G401.6 (cell line): ENCODE measurements at regions not wholly inside any gene's neighbourhood (a gene's known extent, or its start where the extent isn't known, plus 50 kb on each side); places are given as distances from the start of the nearest gene placed in this dataset.
A peak's percentile ranks its signal among the peaks of the same experiment; 100 is the strongest.

Experiments
- FAIRE-seq: peaks from 2 replicates; lab custom pipeline; 2012; peaks lifted over from hg19 to GRCh38; lab: Jason Lieb, UNC

DNA sequence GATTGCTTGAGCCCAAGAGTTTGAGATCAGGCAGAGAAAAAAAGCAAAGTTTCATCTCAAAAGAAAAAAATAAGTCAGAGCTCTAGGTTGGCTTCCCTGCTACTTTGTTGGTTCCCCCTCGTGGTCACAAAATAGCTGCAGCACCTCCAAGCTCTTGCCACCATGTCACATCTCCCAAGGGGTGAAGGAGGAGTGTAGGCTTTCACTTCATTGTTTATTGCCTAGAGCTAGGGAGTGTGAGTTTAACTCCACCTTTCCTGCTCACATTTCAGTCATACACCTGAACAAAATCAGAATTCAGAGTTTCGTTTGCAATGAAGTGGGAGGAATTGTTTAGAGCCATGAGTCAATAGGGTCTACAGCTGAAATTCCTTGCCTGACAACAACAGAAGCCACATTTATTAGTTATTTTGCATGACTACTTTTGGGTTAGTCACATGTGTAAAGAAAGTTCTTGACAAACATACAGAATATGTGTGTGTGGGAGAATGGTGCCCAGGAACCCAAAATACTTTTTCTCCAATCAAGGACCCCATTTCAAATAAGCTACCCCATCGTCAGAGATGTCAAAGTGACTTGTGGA is 56.2 kb upstream of the UFL1 start:
- FAIRE-seq, result no peak

DNA sequence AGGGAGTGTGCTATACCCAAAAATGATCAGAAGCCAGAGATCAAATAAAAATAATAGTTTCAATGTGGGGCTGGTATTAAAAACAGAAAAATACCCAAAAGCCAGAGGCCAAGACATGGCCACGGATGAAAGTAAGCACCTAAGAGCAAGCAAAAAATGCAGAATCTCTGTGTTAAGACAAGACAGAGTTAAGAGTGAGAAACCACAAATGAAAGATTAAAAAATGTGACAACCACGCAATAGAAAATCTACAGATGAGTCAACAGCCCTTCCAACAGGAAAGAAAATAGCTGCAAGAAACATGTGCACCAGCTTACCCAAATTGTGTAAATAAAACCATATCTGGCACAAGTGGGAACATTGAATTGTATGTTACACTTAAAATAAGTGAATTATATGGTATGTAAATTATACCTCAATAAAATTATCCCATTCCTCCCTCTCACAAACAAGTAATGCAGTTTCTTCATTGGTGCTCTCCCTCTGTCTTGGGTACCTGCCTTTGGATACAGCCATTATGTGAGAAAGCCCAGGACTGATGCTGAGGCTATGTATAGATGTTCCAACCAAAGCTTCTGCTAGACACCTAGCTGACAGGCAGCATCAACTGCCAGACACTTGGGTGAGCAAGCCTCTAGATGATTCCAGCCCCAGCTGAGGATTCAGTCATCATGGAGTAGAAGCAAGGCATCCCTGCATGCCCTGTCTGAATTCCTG is 55.3 kb upstream of the UFL1 start:
- no peak for FAIRE-seq

DNA sequence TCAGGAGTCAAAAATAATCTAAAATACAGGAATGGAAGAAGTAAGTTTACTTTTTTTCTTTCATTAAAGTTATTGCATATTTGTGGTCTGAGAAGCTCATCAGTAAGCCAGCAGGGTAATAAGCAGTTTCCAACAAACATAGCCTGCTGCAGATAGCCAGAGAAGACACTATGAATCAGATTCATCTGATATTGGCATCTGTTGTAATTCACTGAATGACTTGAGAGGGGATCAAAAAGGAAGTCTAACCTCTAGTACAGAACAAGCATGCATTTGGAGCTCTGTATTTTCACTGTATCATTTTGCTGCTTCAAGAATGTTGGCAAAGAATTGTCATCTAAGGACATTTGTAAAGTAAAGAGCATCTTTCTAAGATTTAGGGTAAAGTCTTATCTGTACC is 53.8 kb upstream of the UFL1 start:
- FAIRE-seq, result no peak

DNA sequence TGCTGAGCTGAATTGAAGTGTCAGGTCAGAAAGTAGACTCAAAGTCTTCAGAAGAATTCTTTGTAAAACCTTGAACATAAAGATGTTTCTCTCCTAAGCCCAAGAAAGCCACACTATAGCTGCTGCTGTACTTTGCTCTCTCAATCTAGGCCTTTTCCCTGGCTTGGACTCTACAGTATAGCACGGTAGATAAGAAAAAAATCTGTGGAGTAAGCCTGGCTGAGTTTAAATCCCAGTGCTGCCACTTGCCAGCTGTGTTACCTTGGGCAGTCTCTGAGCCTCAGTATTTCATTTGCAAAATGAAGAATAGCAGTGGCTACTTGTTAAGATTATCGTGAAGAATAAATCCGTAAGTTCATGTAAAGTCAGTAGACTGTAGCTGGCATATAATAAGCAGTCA is 53.3 kb upstream of the UFL1 start:
- no peak for FAIRE-seq

DNA sequence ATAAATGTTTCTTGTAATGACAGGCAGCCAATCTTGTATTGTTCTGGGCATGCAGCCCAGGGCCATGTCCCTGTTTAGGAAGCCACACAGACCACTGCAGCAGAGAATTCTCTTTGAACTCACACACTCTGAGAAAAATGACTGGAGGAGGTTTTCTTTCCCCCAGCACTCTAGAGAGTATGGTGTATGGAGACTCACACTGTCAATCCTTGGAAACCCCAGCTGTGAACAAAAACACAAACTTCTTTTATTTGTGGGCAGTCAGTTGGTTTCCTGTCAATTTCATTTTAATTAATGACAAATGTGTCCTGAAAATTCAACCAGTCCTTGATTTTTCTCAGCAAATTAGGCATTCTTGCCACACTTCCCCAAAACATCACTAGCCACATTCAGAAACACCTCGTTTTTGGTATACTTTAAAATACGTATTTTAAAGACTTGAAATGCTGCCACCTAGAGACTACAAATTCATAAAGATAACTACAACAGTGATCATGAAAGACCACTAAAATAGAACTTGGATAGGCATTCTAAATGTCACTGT is 52.9 kb upstream of the UFL1 start:
- peak; percentile 91 for FAIRE-seq

DNA sequence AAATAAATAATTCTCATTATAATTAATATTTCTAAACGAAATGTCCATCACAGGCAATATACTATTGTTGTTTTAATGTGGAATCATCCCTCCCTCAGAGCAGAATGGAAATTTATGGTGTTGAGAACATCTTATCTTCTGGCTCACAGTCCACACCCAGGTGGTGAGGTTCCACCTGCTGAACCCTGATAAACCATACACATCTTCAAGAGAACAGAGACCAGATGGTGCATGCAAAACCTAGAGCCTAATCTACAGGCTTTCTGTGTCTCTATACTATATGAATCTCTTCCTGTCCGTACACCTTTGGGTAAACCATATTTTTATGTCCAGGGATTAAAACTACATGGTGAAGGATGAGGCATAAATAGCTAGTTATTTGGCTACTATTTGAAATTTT is 52.3 kb upstream of the UFL1 start:
- no peak for FAIRE-seq

DNA sequence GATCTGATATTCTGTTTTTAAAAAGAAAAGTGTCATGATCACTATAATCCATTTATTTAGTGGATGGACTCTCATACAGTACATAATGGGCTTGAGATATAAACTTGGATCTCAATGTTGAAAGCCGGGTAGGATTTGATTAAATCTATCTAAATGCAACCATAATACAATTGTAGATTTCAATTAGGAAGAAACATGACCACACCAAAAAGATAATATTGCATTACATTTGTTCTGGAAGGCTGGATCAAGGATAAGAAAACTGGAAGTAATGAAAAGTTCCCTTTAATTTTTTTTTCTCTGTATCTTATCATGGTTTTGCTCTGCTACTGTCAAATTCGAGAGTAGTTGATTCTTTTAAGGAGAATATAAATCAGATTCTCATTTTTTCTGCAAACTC is 51.3 kb upstream of the UFL1 start:
- FAIRE-seq, result no peak
